Large intestine (tissue), 3 donors: ENCODE measurements at regions not wholly inside any gene's neighbourhood (a gene's known extent, or its start where the extent isn't known, plus 50 kb on each side); places are given as distances from the start of the nearest gene placed in this dataset.
"Not testable (repeated sequence)": the region's sequence is repeated elsewhere in the genome, so short reads cannot be mapped to it uniquely, and the experiment has no call there.

Experiments
- DNase-seq, 2 donors: peaks; one replicate each; pipeline versions ENCODE4 v3.0.0 to v3.0.0-alpha.2; 2013
- H3K27ac ChIP-seq: one replicate; pipeline ENCODE4 v1.5.1; 2013; ENCODE audit warnings: low read length
- H3K27me3 ChIP-seq: 2 replicates; pipeline ENCODE4 v1.6.1; 2013; ENCODE audit warnings: low read length; ENCODE audit not compliant: control insufficient read depth, insufficient read depth
- H3K36me3 ChIP-seq: 2 replicates; pipeline ENCODE4 v1.6.1; 2013; ENCODE audit warnings: low read length; ENCODE audit not compliant: control insufficient read depth, insufficient read depth
- H3K4me1 ChIP-seq: one replicate; pipeline ENCODE4 v1.6.1; 2013; ENCODE audit warnings: low read length; ENCODE audit not compliant: control insufficient read depth, insufficient read depth
- H3K4me3 ChIP-seq: one replicate; pipeline ENCODE4 v1.5.1; 2013; ENCODE audit warnings: low read length
- H3K9me3 ChIP-seq: one replicate; pipeline ENCODE4 v1.6.1; 2013; ENCODE audit warnings: mild to moderate bottlenecking, low read depth, low read length, moderate library complexity; ENCODE audit not compliant: control insufficient read depth
- whole genome bisulfite sequencing: methylation state at CpG from one replicate; pipeline ENCODE4 v1.1.5; 2013; ENCODE audit warnings: low lambda C conversion rate; ENCODE audit not compliant: insufficient coverage; 5-methylcytosine and 5-hydroxymethylcytosine counted together

DNA sequence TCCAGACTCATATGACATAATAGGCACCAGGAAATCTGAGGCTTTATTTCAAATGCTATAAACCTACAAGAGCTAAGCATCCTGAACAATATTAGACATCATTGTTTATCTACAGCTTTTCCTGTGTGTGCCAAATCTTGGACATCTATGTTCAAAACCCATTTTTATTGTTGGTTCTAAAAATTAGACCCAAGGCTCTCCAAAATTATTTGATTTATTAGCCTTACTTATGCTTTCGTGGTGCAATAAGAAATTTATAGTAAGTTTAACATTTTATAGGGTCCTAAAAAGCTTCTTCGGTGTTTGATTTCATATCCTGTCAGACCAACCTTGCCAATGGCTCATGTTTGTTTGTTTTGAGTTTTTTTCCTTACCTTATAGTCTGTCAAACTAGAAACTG is 1014.5 kb upstream of the MANEA start:
- DNase-seq: no peak
- 92% methylated on average over 2 of the region's 2 CpGs for WGBS

DNA sequence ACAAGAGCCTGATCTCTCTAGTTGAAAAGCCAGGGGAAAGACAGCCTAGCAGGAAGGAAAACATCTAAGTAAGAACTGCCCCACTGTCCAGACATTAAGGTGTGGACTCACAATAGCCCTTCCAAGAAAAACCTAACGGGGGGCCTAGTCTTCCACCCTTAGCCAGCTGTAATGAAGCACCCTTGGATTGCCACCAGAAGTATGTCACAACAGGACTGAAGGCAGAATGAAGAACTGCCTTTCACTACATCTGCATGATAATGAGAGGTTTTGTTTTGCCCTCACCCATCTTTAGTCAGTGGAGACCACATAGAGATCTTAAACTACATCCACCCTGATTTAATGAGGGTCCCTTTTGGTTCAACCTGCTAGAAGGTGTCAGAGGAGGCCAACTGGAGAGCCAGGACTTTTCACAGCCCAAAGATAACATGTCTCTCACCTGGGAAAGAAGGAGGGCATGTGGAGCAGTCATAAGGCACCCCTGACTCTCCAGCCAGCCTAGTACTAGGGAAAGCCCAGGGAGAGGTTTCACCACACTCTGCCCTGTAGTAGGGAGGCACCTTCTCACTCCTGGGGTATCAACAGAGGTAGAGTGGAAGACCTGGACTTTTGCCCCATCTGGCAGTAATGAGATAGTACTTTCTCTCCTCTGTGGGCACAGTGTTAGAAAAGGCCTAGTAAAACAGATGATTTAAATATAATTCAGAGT is 1017.4 kb upstream of the MANEA start:
- no peaks in the 10 kb centered on the region for H3K27me3 ChIP-seq
- H3K9me3 ChIP-seq: no peaks in the 10 kb centered on the region
- WGBS: 100% methylated on average over 1 of the region's 1 CpG
- no peak for DNase-seq
- H3K36me3 ChIP-seq: no peaks in the 10 kb centered on the region
- no peaks in the 10 kb centered on the region for H3K4me1 ChIP-seq
- H3K4me3 ChIP-seq: no peak overlapping the region
- no peak overlapping the region for H3K27ac ChIP-seq

More for the DNA sequence above, 1014.5 kb upstream of the MANEA start:
- no peaks in the 10 kb centered on the region for H3K36me3 ChIP-seq
- no peak overlapping the region for H3K27ac ChIP-seq
- H3K9me3 ChIP-seq: no peaks in the 10 kb centered on the region
- no peak overlapping the region for H3K4me3 ChIP-seq
- H3K27me3 ChIP-seq: no peaks in the 10 kb centered on the region
- no peaks in the 10 kb centered on the region for H3K4me1 ChIP-seq

DNA sequence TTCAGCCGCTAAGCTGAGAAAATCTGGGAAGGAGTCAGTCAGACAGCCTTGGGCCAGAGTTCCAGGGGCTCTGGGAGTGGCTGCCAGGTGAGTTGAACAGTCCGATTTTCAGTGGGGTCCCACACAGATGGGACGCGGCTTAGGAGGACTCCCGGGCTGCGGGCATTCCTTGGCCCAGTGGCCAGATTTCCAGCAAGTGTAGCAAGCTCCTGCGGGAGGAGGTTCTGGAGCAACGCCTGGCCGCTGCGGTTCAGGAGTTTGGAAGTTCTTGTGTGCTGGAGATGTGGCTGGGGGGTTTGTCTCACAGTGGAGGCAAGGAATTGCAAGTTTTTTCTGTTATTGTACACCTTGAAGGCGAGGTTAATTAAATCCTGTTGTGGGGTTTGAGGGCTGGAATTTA is 1020.1 kb upstream of the MANEA start:
- not testable (repeated sequence) for H3K4me3 ChIP-seq, H3K27ac ChIP-seq, H3K9me3 ChIP-seq, DNase-seq, H3K27me3 ChIP-seq, H3K4me1 ChIP-seq, H3K36me3 ChIP-seq
- WGBS: no CpG with 5 or more reads among the region's 11 CpGs

DNA sequence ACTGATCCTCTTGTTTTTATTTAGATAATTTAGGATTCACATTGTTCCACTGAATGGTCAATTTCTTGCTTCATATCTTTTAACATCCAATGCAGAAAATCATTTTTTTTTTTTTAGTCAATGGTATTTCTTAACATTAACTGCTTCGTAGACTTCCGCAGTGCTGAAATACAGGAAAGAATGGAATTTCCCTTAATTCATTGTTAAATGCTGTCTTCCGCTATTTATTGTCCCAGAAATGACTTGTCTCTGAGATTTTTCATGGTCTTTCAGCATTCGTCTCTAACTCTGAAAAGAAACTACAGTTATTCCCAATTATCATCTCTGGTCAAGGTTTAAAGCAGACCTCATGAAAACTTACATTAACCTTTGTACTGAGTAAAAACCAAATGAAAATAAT is 1029.1 kb upstream of the MANEA start:
- Histone ChIP-seq H3K27me3 (no peaks in the 10 kb centered on the region), H3K27ac (no peak overlapping the region), H3K9me3 (no peaks in the 10 kb centered on the region), H3K36me3 (no peaks in the 10 kb centered on the region), H3K4me1 (no peaks in the 10 kb centered on the region), H3K4me3 (no peak overlapping the region)
- 100% methylated on average over 2 of the region's 4 CpGs for WGBS
- DNase-seq: no peak

DNA sequence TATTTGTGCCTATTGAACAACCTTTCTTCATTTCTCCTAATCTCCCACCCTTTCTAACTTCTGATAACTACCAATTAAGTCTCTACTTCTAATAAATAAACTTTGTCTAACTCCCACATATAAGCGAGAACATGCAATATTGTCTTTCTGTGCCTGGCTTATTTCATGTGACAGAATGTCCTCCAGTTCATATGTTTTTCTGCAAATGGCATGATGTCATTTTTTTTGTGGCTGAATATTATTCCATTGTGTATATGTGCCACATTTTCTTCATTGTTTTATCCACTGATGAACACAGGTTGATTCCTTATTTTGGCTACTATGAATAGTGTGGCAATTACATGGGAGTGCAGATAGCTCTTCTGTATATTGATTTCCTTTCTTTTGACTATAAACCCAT is 1041.5 kb upstream of the MANEA start:
- Histone ChIP-seq H3K4me3 (no peak overlapping the region), H3K36me3 (no peaks in the 10 kb centered on the region), H3K4me1 (no peaks in the 10 kb centered on the region), H3K9me3 (no peaks in the 10 kb centered on the region), H3K27me3 (no peaks in the 10 kb centered on the region), H3K27ac (no peak overlapping the region)
- WGBS: 90% methylated on average over 1 of the region's 1 CpG
- no peak for DNase-seq

DNA sequence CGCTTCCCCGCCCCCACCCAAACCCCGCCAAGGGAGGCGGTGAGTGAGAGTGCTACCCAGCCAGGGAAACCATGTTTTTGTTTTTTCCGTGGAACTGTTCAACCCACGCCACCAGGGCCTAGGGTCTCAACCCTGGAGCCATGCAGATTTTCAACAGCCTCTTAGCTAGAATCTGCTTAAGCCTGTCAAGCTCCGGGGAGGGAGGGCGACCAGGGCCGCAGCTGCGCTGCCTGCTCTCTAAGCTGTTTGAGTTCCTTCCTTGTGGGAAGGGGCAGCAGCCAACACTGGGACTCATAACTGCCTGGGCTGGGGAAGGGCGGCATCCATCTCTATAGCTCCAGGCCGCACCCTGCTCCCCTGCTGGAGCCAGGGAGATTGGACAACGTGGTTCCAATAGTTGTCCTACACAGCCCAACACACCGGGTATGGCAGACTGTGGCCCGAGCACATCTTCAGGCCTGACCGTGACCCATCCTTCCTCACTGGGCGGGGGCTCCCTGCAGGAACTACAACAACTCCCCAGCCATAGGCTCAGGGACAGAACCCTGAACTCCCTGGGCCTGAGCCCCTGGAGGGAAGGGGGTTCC is 1065.7 kb upstream of the MANEA start:
- no CpG with 5 or more reads among the region's 17 CpGs for WGBS

DNA sequence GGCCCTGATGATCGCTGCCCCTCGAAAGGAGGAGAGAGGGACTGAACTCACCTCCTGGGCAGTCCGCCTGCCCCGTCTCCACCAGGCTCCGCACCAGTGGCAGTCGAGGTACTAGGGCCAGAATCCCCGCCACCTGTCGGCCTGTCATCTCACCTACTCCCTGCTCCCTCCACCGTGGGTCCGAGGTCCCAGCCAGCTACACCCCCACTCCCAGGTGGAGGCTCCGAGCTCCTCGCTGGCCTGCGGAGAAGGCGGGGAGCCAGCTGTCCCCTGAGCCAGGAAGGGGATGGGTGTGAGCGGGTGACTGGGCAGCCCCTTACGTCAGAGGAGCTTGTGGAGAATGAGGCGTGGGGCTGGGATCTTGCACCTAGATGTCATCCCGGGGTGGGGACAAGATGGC is 1066.5 kb upstream of the MANEA start:
- WGBS: no CpG with 5 or more reads among the region's 18 CpGs
- Histone ChIP-seq H3K9me3 (no peaks in the 10 kb centered on the region), H3K27ac (no peak overlapping the region), H3K4me3 (no peak overlapping the region), H3K4me1 (no peaks in the 10 kb centered on the region), H3K36me3 (no peaks in the 10 kb centered on the region), H3K27me3 (no peaks in the 10 kb centered on the region)
- no peak for DNase-seq

More for the DNA sequence above, 1065.7 kb upstream of the MANEA start:
- Histone ChIP-seq H3K4me1 (no peaks in the 10 kb centered on the region), H3K4me3 (no peak overlapping the region), H3K27ac (no peak overlapping the region), H3K9me3 (no peaks in the 10 kb centered on the region), H3K36me3 (no peaks in the 10 kb centered on the region), H3K27me3 (no peaks in the 10 kb centered on the region)
- DNase-seq: no peak

DNA sequence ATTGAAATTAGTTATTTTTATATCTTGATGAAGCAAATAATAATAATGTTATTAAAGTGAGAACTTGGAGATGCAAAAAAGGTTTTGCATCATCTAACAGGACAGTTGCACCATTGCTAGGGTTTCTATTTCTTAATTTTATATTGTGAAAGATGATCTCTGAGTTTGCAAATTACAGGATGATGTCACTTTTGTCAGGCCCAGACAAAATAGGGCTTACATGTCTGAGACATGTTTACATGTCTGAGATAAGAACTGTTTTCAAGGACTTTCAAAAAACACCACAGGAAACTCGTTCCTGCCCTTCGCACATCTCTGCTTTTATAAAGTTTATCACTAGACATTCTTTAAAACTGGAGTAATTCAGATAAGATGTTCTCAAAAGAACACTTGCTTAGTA is 1075.8 kb upstream of the MANEA start:
- Histone ChIP-seq H3K27me3 (no peaks in the 10 kb centered on the region), H3K4me1 (no peaks in the 10 kb centered on the region), H3K9me3 (no peaks in the 10 kb centered on the region), H3K4me3 (no peak overlapping the region), H3K36me3 (no peaks in the 10 kb centered on the region), H3K27ac (no peak overlapping the region)
- WGBS: 20% methylated on average over 2 of the region's 2 CpGs
- DNase-seq: no peak

DNA sequence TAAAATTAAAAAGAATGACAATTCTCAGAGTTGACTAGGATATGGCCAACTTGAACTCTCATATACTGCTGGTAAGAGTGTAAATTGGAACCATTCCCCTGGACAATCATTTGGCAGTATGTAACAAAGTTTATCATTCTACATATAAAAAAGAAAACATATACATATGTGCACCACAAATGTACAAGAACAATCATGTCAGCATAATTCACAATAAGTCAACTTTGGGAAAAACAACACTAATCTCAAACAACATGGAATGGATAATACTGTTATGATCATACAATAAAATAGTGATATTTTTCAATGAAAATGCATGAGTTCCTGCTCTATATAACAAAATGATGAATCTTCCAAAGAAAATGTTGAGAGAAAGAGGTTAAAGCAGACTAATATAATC is 1078.7 kb upstream of the EPHA7 start:
- Histone ChIP-seq H3K27ac (no peak overlapping the region), H3K4me3 (no peak overlapping the region), H3K27me3 (no peaks in the 10 kb centered on the region), H3K36me3 (no peaks in the 10 kb centered on the region), H3K4me1 (no peaks in the 10 kb centered on the region), H3K9me3 (no peaks in the 10 kb centered on the region)
- no peak for DNase-seq

DNA sequence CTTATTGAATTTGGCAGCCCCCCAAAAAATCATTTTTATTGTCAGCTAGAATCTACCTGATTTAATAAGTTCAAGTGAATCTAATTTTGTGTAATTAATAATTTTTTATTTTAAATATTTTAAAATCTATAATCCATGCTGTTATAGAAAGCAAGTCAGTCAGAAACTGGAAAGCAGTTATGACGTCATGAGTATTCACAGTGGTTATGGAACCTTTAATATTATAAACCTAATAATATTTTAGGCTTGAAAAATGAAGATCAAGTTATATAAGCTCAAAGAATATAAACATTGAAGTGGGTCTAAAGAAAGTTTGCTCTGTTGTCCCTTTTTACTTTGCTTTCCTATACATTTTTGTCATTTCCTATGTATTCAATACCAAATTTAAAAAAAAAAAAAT is 1075.1 kb upstream of the EPHA7 start:
- Histone ChIP-seq H3K36me3 (no peaks in the 10 kb centered on the region), H3K4me1 (no peaks in the 10 kb centered on the region), H3K27ac (no peak overlapping the region), H3K27me3 (no peaks in the 10 kb centered on the region), H3K4me3 (no peak overlapping the region), H3K9me3 (no peaks in the 10 kb centered on the region)
- DNase-seq: no peak
- no CpG with 5 or more reads among the region's 1 CpG for WGBS

DNA sequence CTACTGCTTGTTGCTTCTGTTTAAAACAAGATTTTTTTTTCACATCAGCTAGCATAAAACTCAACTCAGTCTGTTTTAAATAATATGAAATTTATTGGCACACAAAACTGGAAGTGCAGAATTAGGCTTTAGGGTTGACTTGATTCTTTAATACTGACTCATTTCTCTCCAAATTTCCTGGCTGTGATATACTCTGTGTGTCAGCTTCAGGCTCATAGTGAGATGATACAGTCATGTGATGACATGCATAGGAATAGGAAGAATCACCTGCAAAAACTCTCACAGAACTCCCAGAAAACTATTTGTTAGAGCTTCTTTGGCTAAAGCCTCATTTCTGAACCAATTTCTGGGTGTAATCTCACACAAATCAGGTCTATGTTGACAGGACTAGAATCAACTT is 1068.0 kb upstream of the EPHA7 start:
- H3K27ac ChIP-seq: no peak overlapping the region
- no peak overlapping the region for H3K4me3 ChIP-seq
- H3K9me3 ChIP-seq: no peaks in the 10 kb centered on the region
- H3K36me3 ChIP-seq: no peaks in the 10 kb centered on the region
- H3K4me1 ChIP-seq: no peaks in the 10 kb centered on the region
- no peak for DNase-seq
- no peaks in the 10 kb centered on the region for H3K27me3 ChIP-seq
